WTC11 (cell line): ENCODE measurements at regions not wholly inside any gene's neighbourhood (a gene's known extent, or its start where the extent isn't known, plus 50 kb on each side); places are given as distances from the start of the nearest gene placed in this dataset.

Experiments used
- ATAC-seq: fragments of 200-7000 bp; cut with Tn5 transposase; 2 replicates; pipeline ENCODE4 v1.10.0; 2021; ENCODE audit warnings: mild to moderate bottlenecking, moderate library complexity
- CTCF ChIA-PET: fragments of 300-600 bp; sonication (Branson Sonifier 250); formaldehyde crosslinking; loops from one replicate; lab custom pipeline; 2021; ENCODE audit warnings: antibody characterized with exemption; lab: Charles Lee
- POLR2A ChIA-PET: fragments of 350-600 bp; sonication (Branson Sonifier 250); formaldehyde crosslinking; loops from one replicate; lab custom pipeline; 2021; ENCODE audit warnings: antibody characterized with exemption; lab: Charles Lee
- DNase-seq: peaks from one replicate; pipeline ENCODE4 v3.0.0; 2021; ENCODE audit warnings: low spot score
- H3K27ac Mint-ChIP-seq: 2 replicates; pipeline ENCODE4 v1.8.0; 2021; ENCODE audit warnings: mixed read lengths
- H3K27me3 Mint-ChIP-seq: 2 replicates; pipeline ENCODE4 v1.8.0; 2021; ENCODE audit warnings: low read depth, mild to moderate bottlenecking, moderate library complexity, mixed read lengths
- H3K36me3 Mint-ChIP-seq: 2 replicates; pipeline ENCODE4 v1.8.0; 2021; ENCODE audit warnings: mixed read lengths
- H3K4me1 Mint-ChIP-seq: 2 replicates; pipeline ENCODE4 v1.8.0; 2022; ENCODE audit warnings: mixed read lengths
- H3K4me3 Mint-ChIP-seq: 2 replicates; pipeline ENCODE4 v1.8.0; 2021; ENCODE audit warnings: mild to moderate bottlenecking, moderate library complexity, mixed read lengths
- H3K9me3 Mint-ChIP-seq: 2 replicates; pipeline ENCODE4 v1.8.0; 2021; ENCODE audit warnings: mixed read lengths
- ATF1 ChIP-seq: sonication (generic); formaldehyde crosslinking; IDR thresholded peaks from 2 replicates; pipeline ENCODE4 v1.8.1; 2023; ENCODE audit warnings: mild to moderate bottlenecking, moderate library complexity, missing genetic modification reagents
- CDX4 ChIP-seq: fragments of 250-450 bp; sonication (Bioruptor Pico); IDR thresholded peaks from 2 replicates; pipeline ENCODE4 v1.9.0; 2021; ENCODE audit warnings: moderate library complexity, mild to moderate bottlenecking, inconsistent platforms, borderline replicate concordance
- E2F4 ChIP-seq: sonication (generic); formaldehyde crosslinking; IDR thresholded peaks from 2 replicates; pipeline ENCODE4 v1.8.1; 2022; ENCODE audit warnings: low read depth, mild to moderate bottlenecking, moderate library complexity, missing genetic modification reagents, borderline replicate concordance
- ELF4 ChIP-seq: sonication (generic); formaldehyde crosslinking; IDR thresholded peaks from 2 replicates; pipeline ENCODE4 v1.8.1; 2022; ENCODE audit warnings: low read depth, mild to moderate bottlenecking, moderate library complexity, missing genetic modification reagents
- ERG ChIP-seq: fragments of 250-450 bp; sonication (Bioruptor Pico); IDR thresholded peaks from 2 replicates; pipeline ENCODE4 v1.8.0; 2021; ENCODE audit warnings: mild to moderate bottlenecking
- FOXP1 ChIP-seq: sonication (generic); formaldehyde crosslinking; IDR thresholded peaks from 2 replicates; pipeline ENCODE4 v1.8.0; 2022; ENCODE audit warnings: missing genetic modification reagents, mild to moderate bottlenecking, moderate library complexity, borderline replicate concordance
- HMGXB4 ChIP-seq: sonication (generic); formaldehyde crosslinking; IDR thresholded peaks from 2 replicates; pipeline ENCODE4 v1.8.1; 2023; ENCODE audit warnings: mild to moderate bottlenecking, moderate library complexity, missing genetic modification reagents
- IRF2 ChIP-seq: sonication (generic); formaldehyde crosslinking; IDR thresholded peaks from 2 replicates; pipeline ENCODE4 v1.8.0; 2022; ENCODE audit warnings: low read depth, missing genetic modification reagents, borderline replicate concordance
- MLX ChIP-seq: sonication (generic); formaldehyde crosslinking; IDR thresholded peaks from 2 replicates; pipeline ENCODE4 v1.8.1; 2023; ENCODE audit warnings: mild to moderate bottlenecking, missing genetic modification reagents, moderate library complexity
- NFE2L1 ChIP-seq: sonication (generic); formaldehyde crosslinking; IDR thresholded peaks from 2 replicates; pipeline ENCODE4 v1.8.1; 2023; ENCODE audit warnings: missing genetic modification reagents
- NFYB ChIP-seq: sonication (generic); formaldehyde crosslinking; conservative IDR thresholded peaks from 2 replicates; pipeline ENCODE4 v1.8.0; 2022; ENCODE audit warnings: low read depth, missing genetic modification reagents
- ZNF219 ChIP-seq: sonication (generic); formaldehyde crosslinking; IDR thresholded peaks from 2 replicates; pipeline ENCODE4 v1.8.0; 2023; ENCODE audit warnings: missing genetic modification reagents, mild to moderate bottlenecking, borderline replicate concordance
- TF ChIP-seq, protein P1 (sequence below): fragments of 250-450 bp; sonication (Bioruptor Pico); conservative IDR thresholded peaks from 2 replicates; pipeline ENCODE4 v1.9.0; 2021; ENCODE audit warnings: mild to moderate bottlenecking
- TF ChIP-seq, protein P2 (sequence below): fragments of 200-600 bp; IDR thresholded peaks from 2 replicates; pipeline ENCODE4 v1.8.0; 2022; ENCODE audit warnings: antibody characterized with exemption
- TF ChIP-seq, protein P3 (sequence below): sonication (generic); formaldehyde crosslinking; IDR thresholded peaks from 2 replicates; pipeline ENCODE4 v1.8.1; 2022; ENCODE audit warnings: missing genetic modification reagents, borderline replicate concordance

GRCh38 chr21:15567191-15567590 is 162.6 kb upstream of the USP25 start (continued):
- TF ChIP-seq, protein P1, sequence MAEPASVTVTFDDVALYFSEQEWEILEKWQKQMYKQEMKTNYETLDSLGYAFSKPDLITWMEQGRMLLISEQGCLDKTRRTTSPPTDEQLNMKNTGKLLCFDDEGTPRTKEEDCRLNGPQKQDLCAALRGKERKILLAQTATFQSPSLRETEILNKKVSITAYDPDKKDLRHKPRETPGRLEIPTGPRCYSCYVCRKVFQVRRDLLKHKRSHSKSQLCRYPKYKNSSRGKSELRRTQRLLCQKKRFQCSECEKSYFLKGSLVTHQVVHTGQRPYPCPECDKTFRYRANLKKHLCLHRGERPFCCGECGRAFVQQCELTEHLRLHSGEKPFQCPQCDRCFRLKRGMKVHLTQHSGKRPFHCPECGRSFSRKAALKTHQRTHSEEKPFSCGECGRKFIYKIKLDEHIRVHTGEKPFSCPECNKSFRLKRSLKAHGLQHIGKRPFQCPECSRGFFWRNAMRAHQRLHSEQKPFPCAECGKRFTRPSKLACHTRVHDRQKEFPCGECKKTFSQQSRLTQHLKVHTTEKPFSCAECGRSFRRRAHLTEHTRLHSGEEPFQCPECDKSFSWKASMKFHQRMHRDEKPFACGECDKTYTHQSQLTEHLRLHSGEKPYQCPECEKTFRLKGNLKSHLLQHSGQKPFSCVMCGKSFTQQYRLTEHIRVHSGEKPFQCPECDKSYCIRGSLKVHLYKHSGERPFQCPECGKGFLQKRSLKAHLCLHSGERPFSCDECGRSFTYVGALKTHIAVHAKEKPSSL (CRISPR knock-in tag): no peak
- TF ChIP-seq NFYB: no peak
- TF ChIP-seq, protein P2, sequence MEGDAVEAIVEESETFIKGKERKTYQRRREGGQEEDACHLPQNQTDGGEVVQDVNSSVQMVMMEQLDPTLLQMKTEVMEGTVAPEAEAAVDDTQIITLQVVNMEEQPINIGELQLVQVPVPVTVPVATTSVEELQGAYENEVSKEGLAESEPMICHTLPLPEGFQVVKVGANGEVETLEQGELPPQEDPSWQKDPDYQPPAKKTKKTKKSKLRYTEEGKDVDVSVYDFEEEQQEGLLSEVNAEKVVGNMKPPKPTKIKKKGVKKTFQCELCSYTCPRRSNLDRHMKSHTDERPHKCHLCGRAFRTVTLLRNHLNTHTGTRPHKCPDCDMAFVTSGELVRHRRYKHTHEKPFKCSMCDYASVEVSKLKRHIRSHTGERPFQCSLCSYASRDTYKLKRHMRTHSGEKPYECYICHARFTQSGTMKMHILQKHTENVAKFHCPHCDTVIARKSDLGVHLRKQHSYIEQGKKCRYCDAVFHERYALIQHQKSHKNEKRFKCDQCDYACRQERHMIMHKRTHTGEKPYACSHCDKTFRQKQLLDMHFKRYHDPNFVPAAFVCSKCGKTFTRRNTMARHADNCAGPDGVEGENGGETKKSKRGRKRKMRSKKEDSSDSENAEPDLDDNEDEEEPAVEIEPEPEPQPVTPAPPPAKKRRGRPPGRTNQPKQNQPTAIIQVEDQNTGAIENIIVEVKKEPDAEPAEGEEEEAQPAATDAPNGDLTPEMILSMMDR: no peak
- TF ChIP-seq NFE2L1 (CRISPR knock-in tag): no peak

- ChIA-PET CTCF (interaction anchor here (1.0 to 1.5 kb wide), 3 partner anchors 15 to 47 kb away, joined by 3 to 4 read pairs (median 4); no protein-coding TSS in a partner anchor), POLR2A (no interaction called here)
- Mint-ChIP-seq H3K4me1 (peaks cover 11% of the 10 kb centered on the region), H3K27me3 (peaks cover 9% of the 10 kb centered on the region; the same call in 1 of the 2 replicates), H3K9me3 (peaks cover 6% of the 10 kb centered on the region; the same call in 1 of the 2 replicates), H3K27ac (no peak overlapping the region), H3K36me3 (no peaks in the 10 kb centered on the region), H3K4me3 (no peak overlapping the region)
- ATAC-seq: no peak
- TF ChIP-seq ATF1 (CRISPR knock-in tag): no peak
- no peak for DNase-seq
These were observed 161.3 kb upstream of the USP25 start for GRCh38 chr21:15568516-15568915.

- POLR2A ChIA-PET: no interaction called here
- H3K27me3 Mint-ChIP-seq: no peaks in the 10 kb centered on the region
- no peak overlapping the region for H3K27ac Mint-ChIP-seq
- no peak for ATAC-seq
- no peak overlapping the region for H3K4me3 Mint-ChIP-seq
- CTCF ChIA-PET: no interaction called here
- H3K4me1 Mint-ChIP-seq: no peaks in the 10 kb centered on the region
- no peak for DNase-seq
- no peak for TF ChIP-seq ZNF219 (CRISPR knock-in tag)
- no peaks in the 10 kb centered on the region for H3K36me3 Mint-ChIP-seq
- H3K9me3 Mint-ChIP-seq: peaks cover 24% of the 10 kb centered on the region
These were observed 142.9 kb upstream of the USP25 start for GRCh38 chr21:15586752-15587427.

DNA sequence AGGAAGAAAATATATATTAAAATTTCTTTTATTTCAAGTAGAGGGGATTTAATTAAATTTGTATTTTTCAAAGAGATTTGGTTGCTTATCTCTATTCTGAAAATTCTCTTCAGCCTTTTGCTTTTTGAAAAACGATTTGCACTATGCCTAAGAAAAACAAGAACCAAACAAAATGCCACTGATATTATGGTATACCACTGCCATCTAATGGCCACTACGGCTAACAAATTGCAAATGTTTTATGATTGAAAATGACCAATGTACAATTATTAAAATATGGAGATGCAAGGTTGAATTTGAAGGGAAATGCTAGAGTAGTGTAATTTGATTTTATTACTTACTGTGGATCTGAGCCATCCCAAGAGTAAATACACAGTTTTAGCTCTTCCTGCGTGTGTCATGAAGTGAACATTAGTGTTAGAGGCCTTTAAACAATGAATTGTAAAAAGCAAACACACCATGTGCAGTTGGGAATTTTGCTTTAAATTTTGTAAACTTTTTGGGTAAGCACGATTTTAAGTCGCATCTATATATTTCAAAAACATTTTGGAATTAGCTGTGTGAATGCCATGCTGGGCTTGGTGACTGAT is 137.4 kb upstream of the USP25 start:
- ChIA-PET POLR2A (no interaction called here), CTCF (interaction anchor here (0.6 to 2.2 kb wide), 3 partner anchors 27 to 71 kb away, joined by 3 to 6 read pairs (median 4); no protein-coding TSS in a partner anchor)
- Mint-ChIP-seq H3K9me3 (peaks cover 1% of the 10 kb centered on the region; the same call in 1 of the 2 replicates), H3K27me3 (no peaks in the 10 kb centered on the region), H3K4me3 (no peak overlapping the region), H3K27ac (no peak overlapping the region), H3K36me3 (no peaks in the 10 kb centered on the region), H3K4me1 (no peaks in the 10 kb centered on the region)
- no peak for ATAC-seq
- no peak for DNase-seq
- no peak for TF ChIP-seq IRF2 (CRISPR knock-in tag)
- no peak for TF ChIP-seq ERG
- TF ChIP-seq, protein P3, sequence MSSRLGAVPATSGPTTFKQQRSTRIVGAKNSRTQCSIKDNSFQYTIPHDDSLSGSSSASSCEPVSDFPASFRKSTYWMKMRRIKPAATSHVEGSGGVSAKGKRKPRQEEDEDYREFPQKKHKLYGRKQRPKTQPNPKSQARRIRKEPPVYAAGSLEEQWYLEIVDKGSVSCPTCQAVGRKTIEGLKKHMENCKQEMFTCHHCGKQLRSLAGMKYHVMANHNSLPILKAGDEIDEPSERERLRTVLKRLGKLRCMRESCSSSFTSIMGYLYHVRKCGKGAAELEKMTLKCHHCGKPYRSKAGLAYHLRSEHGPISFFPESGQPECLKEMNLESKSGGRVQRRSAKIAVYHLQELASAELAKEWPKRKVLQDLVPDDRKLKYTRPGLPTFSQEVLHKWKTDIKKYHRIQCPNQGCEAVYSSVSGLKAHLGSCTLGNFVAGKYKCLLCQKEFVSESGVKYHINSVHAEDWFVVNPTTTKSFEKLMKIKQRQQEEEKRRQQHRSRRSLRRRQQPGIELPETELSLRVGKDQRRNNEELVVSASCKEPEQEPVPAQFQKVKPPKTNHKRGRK: no peak
- no peak for TF ChIP-seq ELF4
- TF ChIP-seq HMGXB4 (CRISPR knock-in tag): no peak
- TF ChIP-seq FOXP1 (CRISPR knock-in tag): no peak
- no peak for TF ChIP-seq CDX4 (CRISPR knock-in tag)
- TF ChIP-seq MLX (CRISPR knock-in tag): no peak
- TF ChIP-seq E2F4 (CRISPR knock-in tag): no peak
